Endothelial cell (in vitro differentiated cells): ENCODE measurements at regions not wholly inside any gene's neighbourhood (a gene's known extent, or its start where the extent isn't known, plus 50 kb on each side); places are given as distances from the start of the nearest gene placed in this dataset.
"Not testable (repeated sequence)": the region's sequence is repeated elsewhere in the genome, so short reads cannot be mapped to it uniquely, and the experiment has no call there.

Experiments
- DNase-seq: peaks from one replicate; pipeline ENCODE4 v3.0.0; 2021; ENCODE audit warnings: low spot score
- H3K27ac Mint-ChIP-seq: one replicate; pipeline ENCODE4 v1.8.0; 2021; ENCODE audit warnings: mixed read lengths, inconsistent platforms; ENCODE audit not compliant: unreplicated experiment
- H3K27me3 Mint-ChIP-seq: one replicate; pipeline ENCODE4 v1.8.0; 2021; ENCODE audit warnings: mild to moderate bottlenecking, moderate library complexity, mixed read lengths, inconsistent platforms; ENCODE audit not compliant: unreplicated experiment
- H3K36me3 Mint-ChIP-seq: one replicate; pipeline ENCODE4 v1.8.0; 2021; ENCODE audit warnings: mild to moderate bottlenecking, low read depth, mixed read lengths, inconsistent platforms; ENCODE audit not compliant: unreplicated experiment
- H3K4me1 Mint-ChIP-seq: one replicate; pipeline ENCODE4 v1.8.0; 2021; ENCODE audit warnings: mild to moderate bottlenecking, mixed read lengths, inconsistent platforms; ENCODE audit not compliant: unreplicated experiment
- H3K4me3 Mint-ChIP-seq: one replicate; pipeline ENCODE4 v1.8.0; 2021; ENCODE audit warnings: mild to moderate bottlenecking, mixed read lengths, inconsistent platforms; ENCODE audit not compliant: unreplicated experiment
- H3K9me3 Mint-ChIP-seq: one replicate; pipeline ENCODE4 v1.8.0; 2021; ENCODE audit warnings: mixed read lengths, inconsistent platforms; ENCODE audit not compliant: unreplicated experiment
- TF ChIP-seq, protein P1 (sequence below): fragments of 200-600 bp; sonication (generic); IDR thresholded peaks from one replicate; pipeline ENCODE4 v1.5.0; 2021; ENCODE audit warnings: antibody characterized with exemption; ENCODE audit not compliant: unreplicated experiment

DNA sequence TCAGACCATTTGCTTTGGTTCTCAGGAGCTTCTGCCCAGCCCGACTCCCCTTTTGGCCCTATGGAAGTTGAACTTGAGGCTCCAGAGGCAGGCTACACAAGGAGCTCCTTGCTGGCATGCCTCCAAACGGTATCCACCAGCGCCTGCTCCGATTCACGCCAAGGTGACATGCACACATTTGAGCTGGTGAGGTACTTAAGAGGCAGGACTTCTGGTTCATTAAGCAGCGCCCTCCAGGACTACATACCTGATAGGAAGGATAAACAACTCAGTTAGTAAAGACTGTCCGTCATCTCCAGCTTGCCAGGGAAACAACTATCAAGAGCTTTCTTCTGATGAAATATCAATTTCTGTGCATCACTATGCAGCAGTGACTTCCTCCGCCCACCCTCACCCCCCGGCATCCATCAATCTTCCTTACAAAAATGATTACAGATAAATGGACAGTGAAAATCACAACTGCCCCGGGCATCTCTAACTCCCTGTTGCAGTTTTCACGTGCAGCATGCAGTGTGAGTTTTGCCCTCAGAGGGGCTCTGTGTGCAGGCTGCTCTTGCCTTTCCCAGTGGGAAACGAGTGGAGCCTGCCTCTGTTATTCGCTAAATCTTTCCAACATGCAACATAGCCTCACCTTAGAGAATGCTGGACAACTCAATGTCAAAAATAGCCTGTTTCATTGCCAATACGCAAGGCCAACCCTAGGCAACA is 122.9 kb downstream of the ARRDC4 start:
- Mint-ChIP-seq H3K27ac (no peak overlapping the region), H3K4me3 (no peak overlapping the region), H3K36me3 (peaks cover 5% of the 10 kb centered on the region), H3K4me1 (no peaks in the 10 kb centered on the region), H3K9me3 (peaks cover 5% of the 10 kb centered on the region), H3K27me3 (peaks cover 2% of the 10 kb centered on the region)
- TF ChIP-seq, protein P1, sequence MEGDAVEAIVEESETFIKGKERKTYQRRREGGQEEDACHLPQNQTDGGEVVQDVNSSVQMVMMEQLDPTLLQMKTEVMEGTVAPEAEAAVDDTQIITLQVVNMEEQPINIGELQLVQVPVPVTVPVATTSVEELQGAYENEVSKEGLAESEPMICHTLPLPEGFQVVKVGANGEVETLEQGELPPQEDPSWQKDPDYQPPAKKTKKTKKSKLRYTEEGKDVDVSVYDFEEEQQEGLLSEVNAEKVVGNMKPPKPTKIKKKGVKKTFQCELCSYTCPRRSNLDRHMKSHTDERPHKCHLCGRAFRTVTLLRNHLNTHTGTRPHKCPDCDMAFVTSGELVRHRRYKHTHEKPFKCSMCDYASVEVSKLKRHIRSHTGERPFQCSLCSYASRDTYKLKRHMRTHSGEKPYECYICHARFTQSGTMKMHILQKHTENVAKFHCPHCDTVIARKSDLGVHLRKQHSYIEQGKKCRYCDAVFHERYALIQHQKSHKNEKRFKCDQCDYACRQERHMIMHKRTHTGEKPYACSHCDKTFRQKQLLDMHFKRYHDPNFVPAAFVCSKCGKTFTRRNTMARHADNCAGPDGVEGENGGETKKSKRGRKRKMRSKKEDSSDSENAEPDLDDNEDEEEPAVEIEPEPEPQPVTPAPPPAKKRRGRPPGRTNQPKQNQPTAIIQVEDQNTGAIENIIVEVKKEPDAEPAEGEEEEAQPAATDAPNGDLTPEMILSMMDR = no peak
- DNase-seq = no peak

DNA sequence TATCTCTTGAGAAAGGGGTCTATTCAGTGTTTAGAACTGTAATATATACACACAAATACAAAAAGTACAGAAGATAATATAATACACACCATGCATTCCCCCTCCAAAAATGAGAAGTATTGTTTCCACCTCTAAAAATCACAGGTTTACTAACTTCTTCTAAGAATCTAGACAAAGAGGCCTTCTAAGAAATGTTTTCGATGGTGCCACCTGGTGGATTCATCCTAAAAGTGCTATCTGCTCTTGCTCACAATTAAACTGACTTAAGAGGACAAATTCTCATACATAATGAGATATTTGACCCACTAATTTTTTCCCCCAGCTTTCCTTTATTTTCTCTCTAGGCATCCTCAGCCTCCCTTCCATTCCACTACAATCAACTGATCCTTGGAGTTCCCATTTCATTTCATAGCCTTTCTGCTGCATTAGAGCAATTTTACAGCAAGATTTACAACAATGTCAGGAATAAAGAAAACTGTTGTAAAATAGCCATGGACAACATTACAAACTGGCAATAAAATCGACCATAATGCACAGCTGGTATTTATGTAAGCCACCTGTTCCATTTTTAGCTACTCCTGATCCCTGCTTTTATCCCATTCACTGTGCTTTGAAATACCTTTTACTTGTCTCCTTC is 124.6 kb downstream of the ARRDC4 start:
- Mint-ChIP-seq H3K27ac (no peak overlapping the region), H3K4me3 (no peak overlapping the region), H3K27me3 (peaks cover 2% of the 10 kb centered on the region), H3K4me1 (no peaks in the 10 kb centered on the region), H3K9me3 (peaks cover 5% of the 10 kb centered on the region), H3K36me3 (peaks cover 5% of the 10 kb centered on the region)
- DNase-seq = peak; percentile 36
- TF ChIP-seq, protein P1 = peak; percentile 57

DNA sequence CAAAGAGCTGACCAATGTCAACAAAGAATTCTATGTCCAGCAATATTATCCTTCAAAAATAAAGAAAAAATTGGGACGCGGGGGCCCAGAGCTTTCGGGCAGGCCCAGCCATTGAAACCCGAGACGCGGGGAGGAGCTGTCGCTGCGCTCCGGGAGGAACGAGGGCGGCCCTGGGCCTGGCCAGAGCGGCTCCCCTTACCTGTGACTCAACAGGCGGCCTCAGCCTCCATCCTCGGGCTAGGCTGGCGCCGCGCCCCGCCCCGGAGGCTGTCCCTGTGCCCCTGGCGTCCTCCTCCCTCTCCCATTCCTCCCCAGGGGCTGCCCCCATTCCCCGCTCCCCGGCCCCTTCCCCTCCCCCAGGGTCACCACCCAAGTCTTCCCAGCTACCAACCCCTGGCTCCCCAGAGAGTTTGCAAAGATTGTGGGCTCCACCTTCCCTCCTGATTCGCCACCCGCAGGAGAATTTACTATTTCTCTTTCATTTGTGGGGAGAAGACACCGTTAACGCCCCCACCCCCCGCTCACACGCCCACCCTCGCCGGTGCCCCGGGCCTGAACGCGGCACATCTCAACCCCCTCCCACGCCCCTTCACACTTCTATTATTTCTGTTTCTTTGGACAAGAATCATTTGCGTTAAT is 127.9 kb downstream of the ARRDC4 start:
- not testable (repeated sequence) for DNase-seq, H3K36me3 Mint-ChIP-seq, H3K27ac Mint-ChIP-seq, H3K4me1 Mint-ChIP-seq, H3K4me3 Mint-ChIP-seq, H3K27me3 Mint-ChIP-seq
- peaks cover 11% of the 10 kb centered on the region for H3K9me3 Mint-ChIP-seq

DNA sequence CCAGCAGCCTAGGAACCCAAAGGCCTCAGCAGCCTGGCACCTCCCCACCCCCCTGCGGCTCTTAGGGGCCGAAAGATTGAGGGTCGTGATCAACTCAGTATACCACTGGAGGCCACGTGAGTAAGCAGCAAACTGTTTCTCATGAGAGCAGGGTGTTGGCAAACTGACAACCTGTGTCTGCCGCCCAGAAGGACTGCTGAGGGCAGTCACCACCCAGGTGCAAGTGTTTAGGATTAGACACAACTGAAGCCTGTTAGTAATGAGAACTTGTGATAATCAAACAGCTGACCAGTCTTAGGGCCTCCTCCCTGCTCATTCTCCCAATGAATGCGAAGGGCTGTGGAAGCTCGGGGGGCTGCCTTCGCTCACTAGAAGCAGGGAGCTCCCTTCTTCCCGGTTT is 128.8 kb downstream of the ARRDC4 start:
- H3K4me3 Mint-ChIP-seq, DNase-seq, H3K4me1 Mint-ChIP-seq, H3K27me3 Mint-ChIP-seq, H3K36me3 Mint-ChIP-seq, H3K27ac Mint-ChIP-seq: not testable (repeated sequence)
- peaks cover 11% of the 10 kb centered on the region for H3K9me3 Mint-ChIP-seq

DNA sequence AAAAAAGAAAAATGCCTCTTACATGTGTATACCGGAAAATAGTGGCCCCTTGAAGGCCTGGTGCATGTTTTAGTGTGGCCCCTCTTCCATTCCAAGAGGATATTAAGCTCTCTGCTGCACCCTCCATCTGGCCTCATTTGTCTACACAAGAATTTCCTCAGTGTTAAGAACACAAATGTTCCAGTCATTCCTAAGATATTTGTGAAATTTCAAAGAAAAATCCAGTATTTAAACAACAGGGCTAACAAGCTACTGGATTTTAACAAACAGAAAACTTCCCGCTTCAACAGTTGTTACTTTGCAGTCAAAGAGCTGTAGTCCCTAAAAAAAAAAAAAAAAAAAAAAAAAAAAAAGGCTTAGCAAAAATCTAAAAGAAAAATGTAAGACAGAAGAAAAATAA is 137.5 kb downstream of the ARRDC4 start:
- DNase-seq, H3K36me3 Mint-ChIP-seq, H3K9me3 Mint-ChIP-seq, H3K4me1 Mint-ChIP-seq, H3K27ac Mint-ChIP-seq, H3K4me3 Mint-ChIP-seq, H3K27me3 Mint-ChIP-seq: not testable (repeated sequence)

DNA sequence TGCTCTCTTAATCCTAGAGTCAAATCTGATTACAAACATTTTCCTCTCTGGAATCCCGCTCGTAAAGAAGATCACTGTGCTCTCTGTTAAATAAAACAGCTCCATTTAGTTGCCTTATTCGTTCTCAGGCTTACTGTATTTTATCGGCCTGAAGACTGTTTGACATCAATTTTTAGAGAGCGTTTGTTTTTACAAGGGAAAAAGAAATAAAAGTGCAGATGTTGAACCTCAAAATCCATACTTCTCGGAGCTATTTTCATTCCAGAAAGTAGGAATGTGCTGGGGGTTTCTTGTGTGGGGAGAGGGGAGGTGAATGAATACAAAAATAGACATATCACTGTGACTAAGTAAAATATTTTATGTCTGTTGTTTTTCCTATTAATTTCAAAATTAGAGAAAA is 140.1 kb downstream of the ARRDC4 start:
- DNase-seq, H3K9me3 Mint-ChIP-seq, H3K36me3 Mint-ChIP-seq, H3K27ac Mint-ChIP-seq, H3K27me3 Mint-ChIP-seq, H3K4me1 Mint-ChIP-seq, H3K4me3 Mint-ChIP-seq: not testable (repeated sequence)

DNA sequence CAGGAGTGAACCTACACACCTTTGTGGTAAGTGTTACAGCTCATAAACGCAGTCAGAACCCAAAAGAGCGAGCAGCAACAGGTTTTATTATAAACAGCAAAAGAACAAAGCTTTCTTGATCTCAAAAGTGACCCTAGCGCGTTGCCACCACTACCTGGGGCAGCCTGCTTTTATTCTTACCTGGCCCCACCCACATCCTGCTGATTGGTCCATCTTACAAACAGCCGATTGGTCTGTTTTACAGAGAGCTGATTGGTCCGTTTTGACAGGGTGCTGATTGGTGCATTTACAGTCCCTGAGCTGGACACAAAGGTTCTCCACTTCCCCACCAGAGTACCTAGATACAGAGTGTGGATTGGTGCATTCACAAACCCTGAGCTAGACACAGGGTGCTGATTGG is 143.1 kb downstream of the ARRDC4 start:
- Mint-ChIP-seq H3K4me1 (no peaks in the 10 kb centered on the region), H3K36me3 (no peaks in the 10 kb centered on the region), H3K4me3 (no peak overlapping the region), H3K27ac (no peak overlapping the region), H3K9me3 (no peaks in the 10 kb centered on the region), H3K27me3 (no peaks in the 10 kb centered on the region)
- TF ChIP-seq, protein P1 = no peak
- DNase-seq = no peak

DNA sequence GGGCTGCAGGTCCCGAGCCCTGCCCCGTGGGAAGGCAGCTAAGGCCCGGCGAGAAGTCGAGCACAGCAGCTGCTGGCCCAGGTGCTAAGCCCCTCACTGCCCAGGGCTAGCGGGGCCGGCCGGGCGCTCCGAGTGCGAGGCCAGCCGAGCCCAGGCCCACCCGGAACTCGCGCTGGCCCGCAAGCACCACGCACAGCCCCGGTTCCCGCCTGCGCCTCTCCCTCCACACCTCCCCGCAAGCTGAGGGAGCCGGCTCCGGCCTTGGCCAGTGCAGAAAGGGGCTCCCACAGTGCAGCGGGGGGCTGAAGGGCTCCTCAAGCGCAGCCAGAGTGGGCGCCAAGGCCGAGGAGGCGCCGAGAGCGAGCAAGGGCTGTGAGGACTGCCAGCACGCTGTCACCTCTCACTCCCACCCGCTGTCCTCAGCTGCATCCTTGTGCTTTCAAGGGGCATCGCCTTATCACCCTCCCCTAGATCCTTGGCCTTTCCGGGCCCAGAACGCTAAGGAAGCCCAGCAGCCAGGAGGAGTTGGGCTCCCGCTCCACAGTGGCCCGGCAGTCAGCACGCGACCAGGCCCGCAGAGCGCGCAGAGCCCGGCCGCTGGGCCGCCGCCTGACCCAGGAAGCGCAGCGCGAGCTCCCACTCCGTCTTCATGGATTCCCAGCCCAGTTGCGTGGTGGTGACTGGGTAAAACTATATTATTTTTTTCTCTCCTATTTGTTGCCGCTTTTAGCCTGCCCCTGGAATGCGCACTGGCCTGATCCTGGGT is 144.1 kb downstream of the ARRDC4 start:
- not testable (repeated sequence) for H3K9me3 Mint-ChIP-seq, H3K4me1 Mint-ChIP-seq, H3K4me3 Mint-ChIP-seq, H3K27me3 Mint-ChIP-seq, H3K36me3 Mint-ChIP-seq, DNase-seq, H3K27ac Mint-ChIP-seq
